Psoas muscle (tissue), 7 donors: ENCODE measurements at regions not wholly inside any gene's neighbourhood (a gene's known extent, or its start where the extent isn't known, plus 50 kb on each side); places are given as distances from the start of the nearest gene placed in this dataset.

Experiments used
- ATAC-seq, 4 donors: fragments of 200-7000 bp; cut with Tn5 transposase; one replicate each; pipeline ENCODE4 v1.9.1; 2020; ENCODE audit warnings: moderate library complexity in 3 of 4, mild to moderate bottlenecking in 2 of 4
- DNase-seq, 2 donors: peaks; one replicate each; pipeline ENCODE4 v3.0.0-alpha.2; 2020
- H3K27ac ChIP-seq: fragments of 200-600 bp; one replicate; pipeline ENCODE4 v1.8.0; 2022
- H3K27me3 ChIP-seq, 3 donors: fragments of 200-600 bp in 1 of 3; one replicate each; pipeline versions ENCODE4 v1.6.1 to v1.8.0; 2013 to 2022; ENCODE audit warnings: low read length in 2 of 3, mild to moderate bottlenecking in 2 of 3, moderate library complexity in 1 of 3; ENCODE audit not compliant: insufficient read depth in 3 of 3
- H3K36me3 ChIP-seq, 2 donors: fragments of 200-600 bp in 1 of 2; one replicate each; pipeline versions ENCODE4 v1.6.1 to v1.8.0; 2013 to 2022; ENCODE audit warnings: low read depth in 1 of 2, mild to moderate bottlenecking in 1 of 2, moderate library complexity in 1 of 2; ENCODE audit not compliant: insufficient read depth in 1 of 2
- H3K4me1 ChIP-seq: fragments of 200-600 bp; one replicate; pipeline ENCODE4 v1.8.0; 2022
- H3K4me3 ChIP-seq: fragments of 200-600 bp; one replicate; pipeline ENCODE4 v1.8.0; 2022; ENCODE audit warnings: mild to moderate bottlenecking
- H3K9me3 ChIP-seq: fragments of 200-600 bp; one replicate; pipeline ENCODE4 v1.8.0; 2022
- CTCF ChIP-seq: fragments of 200-600 bp; IDR thresholded peaks from one replicate; pipeline ENCODE4 v1.8.0; 2022; ENCODE audit warnings: antibody characterized with exemption
- WGBS, 3 donors: extraction: QIAGEN DNeasy Blood & Tissue Kit; methylation state at CpG; one replicate each; pipeline versions ENCODE4 v1.1.6 to v1.1.7; 2013; 5-methylcytosine and 5-hydroxymethylcytosine counted together
- intact Hi-C, 2 donors: fragments of 100-400 bp; cut with DNase I; formaldehyde crosslinking; loops; one replicate each; pipeline versions ENCODE4 v1.11.0 to v1.14.2; 2022
- donor health status: healthy with polysubstance abuse.
- donor health status: DM: no; HTN: no; CAD: no; lungs with moderate emphysema.
- donor health status: Bipolar disorder and iron deficiency.
- donor health status: healthy.
- donor health status: DM: yes; HTN: yes; CAD: no.
- donor health status: DM: no; HTN: no; CAD: no.
- donor health status: DM: yes; HTN: yes; CAD: no.

DNA sequence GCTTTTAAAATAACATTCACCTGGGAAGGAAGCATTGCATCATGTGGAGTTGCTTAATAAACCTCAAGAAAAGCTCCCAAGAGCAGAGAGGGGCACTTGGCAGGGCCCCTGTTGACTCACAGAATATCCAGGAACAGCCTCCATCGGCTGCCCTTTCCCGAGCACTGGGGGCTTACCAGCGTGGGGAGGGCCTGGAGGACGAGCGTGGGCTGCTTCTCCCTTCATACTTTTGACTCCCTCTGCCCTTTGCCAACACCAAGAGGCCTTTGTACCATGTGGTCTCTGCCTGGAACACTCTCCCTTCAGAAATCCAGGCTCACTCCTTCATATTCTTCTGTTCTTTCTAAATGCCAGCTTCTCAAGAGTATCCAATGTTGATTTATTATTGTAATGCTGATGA is 492.1 kb upstream of the TMEM132C start:
- intact Hi-C loops, result no loop called here

DNA sequence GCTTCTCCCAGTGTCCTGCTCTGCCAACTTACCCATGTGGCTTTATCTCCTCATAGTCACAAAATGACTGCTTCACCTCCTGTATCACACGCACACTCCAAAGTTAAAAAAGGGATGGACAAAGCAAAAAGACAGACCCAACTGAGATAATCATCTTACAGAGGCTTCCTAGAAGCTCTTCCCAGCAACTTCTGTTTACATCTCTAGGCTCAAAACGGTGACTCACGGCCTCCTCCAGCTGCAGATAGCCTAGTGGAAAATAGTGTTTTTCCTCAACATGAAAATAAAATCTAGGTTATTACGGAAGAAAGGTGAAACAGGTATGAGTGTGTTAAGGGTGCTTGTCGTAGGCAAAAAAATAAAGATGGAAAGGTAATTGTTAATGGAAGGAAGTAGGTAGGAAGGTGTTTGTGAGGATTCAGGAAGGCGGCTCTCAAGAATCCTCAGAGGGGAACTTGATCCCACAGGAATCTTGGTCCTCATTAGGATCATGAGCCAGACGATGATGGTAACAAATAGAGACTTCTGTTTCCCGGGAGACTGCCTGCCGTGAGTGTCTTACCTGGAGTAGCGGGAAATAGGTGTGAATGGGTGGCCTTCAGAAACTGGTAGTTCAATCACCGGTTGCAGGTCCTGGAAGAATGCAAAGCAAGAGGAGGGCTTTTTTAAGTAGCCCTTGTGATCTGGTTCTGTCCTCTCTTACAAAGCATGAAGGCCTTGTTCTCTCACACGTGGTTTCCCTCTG is 487.5 kb upstream of the TMEM132C start:
- ATAC-seq, result no peak
- intact Hi-C loops, result no loop called here
- no peak overlapping the region for H3K4me3 ChIP-seq
- WGBS, 3 donors, result 79 to 83% (median 82%) methylated on average over 12 of the region's 12 CpGs
- no peaks in the 10 kb centered on the region for H3K36me3 ChIP-seq
- no peaks in the 10 kb centered on the region for H3K4me1 ChIP-seq
- H3K27me3 ChIP-seq, result peaks cover 0 to 2% (median 0%) of the 10 kb centered on the region in 3 donors
- DNase-seq, result no peak
- no peak overlapping the region for H3K27ac ChIP-seq
- TF ChIP-seq CTCF, result no peak
- H3K9me3 ChIP-seq, result no peaks in the 10 kb centered on the region

More for the DNA sequence above, 492.1 kb upstream of the TMEM132C start:
- ATAC-seq (no peak), DNase-seq (no peak)
- no peaks in the 10 kb centered on the region for H3K4me1 ChIP-seq
- TF ChIP-seq CTCF, result no peak
- H3K9me3 ChIP-seq, result no peaks in the 10 kb centered on the region
- H3K4me3 ChIP-seq, result no peak overlapping the region
- H3K27me3 ChIP-seq, result peaks cover 0 to 2% (median 0%) of the 10 kb centered on the region in 3 donors
- no peak overlapping the region for H3K27ac ChIP-seq
- 34 to 54% (median 51%) methylated on average over 5 of the region's 5 CpGs for WGBS, 3 donors
- H3K36me3 ChIP-seq, result no peaks in the 10 kb centered on the region

- no peak overlapping the region for H3K4me3 ChIP-seq
- H3K27ac ChIP-seq, result no peak overlapping the region
- H3K36me3 ChIP-seq, result no peaks in the 10 kb centered on the region
- 40 to 44% (median 44%) methylated on average over 6 of the region's 6 CpGs for WGBS, 3 donors
- no peaks in the 10 kb centered on the region for H3K9me3 ChIP-seq
- ATAC-seq (no peak), DNase-seq (no peak)
- H3K27me3 ChIP-seq, result peaks cover 0 to 2% (median 0%) of the 10 kb centered on the region in 3 donors
- no peaks in the 10 kb centered on the region for H3K4me1 ChIP-seq
- TF ChIP-seq CTCF, result no peak
- intact Hi-C loops, result no loop called here
Measured at GRCh38 chr12:127780881-127781280, 486.1 kb upstream of the TMEM132C start.

DNA sequence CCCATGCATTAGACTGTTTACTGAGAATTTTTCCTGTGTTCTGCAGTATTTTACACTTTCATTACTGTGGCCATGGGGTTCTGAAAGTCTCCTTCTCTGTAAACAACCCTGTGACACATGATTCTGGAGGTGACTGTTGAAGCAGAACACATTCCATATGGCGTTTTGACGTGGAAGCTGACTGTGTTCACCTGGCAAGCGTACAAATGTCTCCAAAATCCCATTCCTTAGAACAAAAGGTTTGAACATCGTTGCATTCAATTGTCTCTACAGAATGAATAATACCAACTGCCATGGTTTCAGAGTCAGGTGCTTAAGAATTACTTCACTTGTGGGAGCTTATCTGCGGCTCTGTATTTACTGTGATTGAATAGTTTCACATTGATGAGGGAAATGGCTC is 485.6 kb upstream of the TMEM132C start:
- H3K36me3 ChIP-seq, result no peaks in the 10 kb centered on the region
- no peaks in the 10 kb centered on the region for H3K9me3 ChIP-seq
- H3K4me1 ChIP-seq, result no peaks in the 10 kb centered on the region
- no peak for TF ChIP-seq CTCF
- WGBS, 3 donors, result 70 to 71% (median 70%) methylated on average over 5 of the region's 5 CpGs
- H3K4me3 ChIP-seq, result no peak overlapping the region
- no peak for ATAC-seq
- H3K27me3 ChIP-seq, result peaks cover 0 to 2% (median 0%) of the 10 kb centered on the region in 3 donors
- intact Hi-C loops, result no loop called here
- no peak for DNase-seq
- H3K27ac ChIP-seq, result no peak overlapping the region

- DNase-seq (no peak), ATAC-seq (no peak)
- Histone ChIP-seq H3K4me1 (no peaks in the 10 kb centered on the region), H3K27me3 (no peaks in the 10 kb centered on the region), H3K36me3 (no peaks in the 10 kb centered on the region), H3K27ac (no peak overlapping the region), H3K4me3 (no peak overlapping the region), H3K9me3 (no peaks in the 10 kb centered on the region)
- 16 to 28% (median 22%) methylated on average over 5 of the region's 5 CpGs for WGBS, 3 donors
- intact Hi-C loops, result no loop called here
- no peak for TF ChIP-seq CTCF
Measured at GRCh38 chr12:127785540-127785939, 481.4 kb upstream of the TMEM132C start.
